HK-2 (cell line): ENCODE measurements at regions not wholly inside any gene's neighbourhood (a gene's known extent, or its start where the extent isn't known, plus 50 kb on each side); places are given as distances from the start of the nearest gene placed in this dataset.

Source experiments
- DNase-seq: peaks from one replicate; pipeline ENCODE4 v3.0.0-alpha.2; 2018; ENCODE audit not compliant: unreplicated experiment

- DNase-seq = peak; percentile 14
Observed at GRCh38 chr7:19442016-19442785, 266.6 kb downstream of the POLR1F start.

GRCh38 chr7:19439517-19439916 lies 269.3 kb downstream of the POLR1F start:
- no peak for DNase-seq

- no peak for DNase-seq
Observed at GRCh38 chr7:19437446-19437845, 271.4 kb downstream of the POLR1F start.

- no peak for DNase-seq
Observed at GRCh38 chr7:19427944-19428343, 280.9 kb downstream of the POLR1F start.

GRCh38 chr7:19421861-19422260 lies 276.6 kb upstream of the FERD3L start:
- no peak for DNase-seq

GRCh38 chr7:19417231-19417630 lies 272.0 kb upstream of the FERD3L start:
- no peak for DNase-seq

- no peak for DNase-seq
Observed at GRCh38 chr7:19415123-19415522, 269.9 kb upstream of the FERD3L start.

GRCh38 chr7:19413443-19413965 lies 268.3 kb upstream of the FERD3L start:
- no peak for DNase-seq

- no peak for DNase-seq
Observed at GRCh38 chr7:19410691-19411090, 265.5 kb upstream of the FERD3L start.

GRCh38 chr7:19410106-19410505 lies 264.9 kb upstream of the FERD3L start:
- no peak for DNase-seq

- DNase-seq = no peak
Observed at GRCh38 chr7:19408706-19409220, 263.5 kb upstream of the FERD3L start.

GRCh38 chr7:19407270-19407669 lies 262.0 kb upstream of the FERD3L start:
- DNase-seq = no peak

GRCh38 chr7:19405541-19405940 lies 260.3 kb upstream of the FERD3L start:
- DNase-seq = no peak

GRCh38 chr7:19404912-19405329 lies 259.7 kb upstream of the FERD3L start:
- peak; percentile 56 for DNase-seq

GRCh38 chr7:19403691-19404090 lies 258.5 kb upstream of the FERD3L start:
- no peak for DNase-seq

- DNase-seq = no peak
Observed at GRCh38 chr7:19401461-19401860, 256.2 kb upstream of the FERD3L start.

- DNase-seq = no peak
Observed at GRCh38 chr7:19400758-19401254, 255.6 kb upstream of the FERD3L start.

GRCh38 chr7:19397911-19398310 lies 252.7 kb upstream of the FERD3L start:
- no peak for DNase-seq

GRCh38 chr7:19392246-19392645 lies 247.0 kb upstream of the FERD3L start:
- no peak for DNase-seq

GRCh38 chr7:19390795-19391194 lies 245.6 kb upstream of the FERD3L start:
- no peak for DNase-seq

- DNase-seq = no peak
Observed at GRCh38 chr7:19381321-19381720, 236.1 kb upstream of the FERD3L start.

GRCh38 chr7:19378345-19378714 lies 233.1 kb upstream of the FERD3L start:
- DNase-seq = no peak

GRCh38 chr7:19377611-19378344 lies 232.6 kb upstream of the FERD3L start:
- DNase-seq = no peak
